GM18870 (cell line): ENCODE measurements at regions not wholly inside any gene's neighbourhood (a gene's known extent, or its start where the extent isn't known, plus 50 kb on each side); places are given as distances from the start of the nearest gene placed in this dataset.
"Not testable (repeated sequence)": the region's sequence is repeated elsewhere in the genome, so short reads cannot be mapped to it uniquely, and the experiment has no call there.

ENCODE experiments used
- ATAC-seq: cut with Tn5 transposase; IDR thresholded peaks from one replicate; pipeline ENCODE4 v1.9.1; 2021; ENCODE audit warnings: moderate library complexity; ENCODE audit not compliant: unreplicated experiment

GRCh38 chr18:75777630-75778029 lies 350.1 kb upstream of the SMIM21 start:
- no peak for ATAC-seq

DNA sequence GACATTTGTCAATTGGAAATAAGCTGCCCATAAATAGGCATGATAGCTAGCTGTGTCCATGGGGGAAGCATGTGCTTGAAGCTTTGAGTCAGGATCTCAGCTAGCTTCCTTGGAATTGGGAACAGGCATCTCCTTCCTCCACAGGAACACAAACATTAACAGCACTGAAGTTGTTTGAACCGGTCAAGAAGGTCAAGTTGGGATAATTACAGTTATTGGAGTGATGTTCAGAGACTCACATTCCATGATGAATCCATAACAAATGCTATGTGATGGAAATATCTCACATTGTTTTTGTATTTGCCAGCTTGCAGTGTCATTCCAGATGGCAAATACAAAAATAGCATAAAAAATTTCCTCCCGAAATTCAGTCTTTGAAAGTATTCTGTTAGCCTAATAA lies 347.6 kb upstream of the SMIM21 start:
- no peak for ATAC-seq

DNA sequence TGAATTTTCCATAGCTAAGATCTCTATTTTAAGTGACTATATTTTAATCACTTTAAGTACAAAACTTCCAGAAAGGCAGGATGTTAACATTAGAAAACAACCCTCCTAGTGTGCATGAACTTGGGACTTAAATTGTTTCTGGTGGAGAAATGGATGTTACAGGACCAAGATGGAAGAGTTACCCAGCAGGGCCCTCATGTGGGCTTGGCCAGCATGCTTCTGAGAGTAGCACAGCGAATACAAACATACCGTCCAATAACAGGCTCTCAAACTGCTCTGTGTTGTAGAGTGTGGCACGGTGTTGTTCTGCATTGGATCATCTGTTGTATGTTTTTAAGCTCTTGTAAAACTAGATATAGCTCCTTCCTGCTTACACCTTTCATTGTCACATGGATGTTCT lies 346.1 kb upstream of the SMIM21 start:
- no peak for ATAC-seq

DNA sequence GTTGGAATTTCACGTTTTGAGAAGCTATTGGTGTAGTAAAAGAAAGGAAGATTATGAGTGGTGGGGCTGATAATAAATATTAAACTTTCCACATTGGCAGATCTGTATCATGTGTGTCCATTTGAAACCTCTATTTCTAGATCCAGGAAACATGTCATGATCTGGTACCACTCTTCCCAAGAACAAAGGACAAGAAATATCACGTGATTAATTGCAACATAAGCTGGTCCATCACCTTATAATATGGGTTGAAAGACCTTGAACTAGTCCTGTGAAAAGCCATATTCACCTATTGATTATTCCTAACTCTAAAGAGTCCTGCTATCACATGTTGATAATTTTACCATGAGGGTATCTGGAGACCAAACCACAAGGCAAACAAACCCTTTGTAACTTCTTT lies 335.3 kb upstream of the SMIM21 start:
- ATAC-seq: no peak

- no peak for ATAC-seq
These were observed 332.7 kb upstream of the SMIM21 start for GRCh38 chr18:75760208-75760607.

DNA sequence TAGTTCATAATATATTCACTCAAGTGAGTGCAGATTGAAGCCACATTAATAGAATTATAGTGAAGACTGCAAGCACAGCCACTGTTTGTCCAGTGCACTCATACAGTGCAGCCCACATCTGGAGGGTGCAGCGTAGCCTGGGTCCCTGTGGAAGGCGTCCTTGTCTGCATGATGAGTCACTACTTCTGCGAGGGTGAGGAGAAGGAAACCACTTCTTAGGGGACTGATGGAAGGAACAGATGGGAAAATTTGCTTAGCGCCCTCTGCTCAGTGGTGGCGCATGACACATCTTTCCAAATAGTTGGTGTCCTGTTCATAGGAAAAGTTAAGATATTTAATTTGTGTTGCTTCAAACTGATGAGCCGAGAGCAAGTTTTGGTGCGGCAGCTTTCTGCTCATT lies 330.4 kb upstream of the SMIM21 start:
- ATAC-seq: no peak

DNA sequence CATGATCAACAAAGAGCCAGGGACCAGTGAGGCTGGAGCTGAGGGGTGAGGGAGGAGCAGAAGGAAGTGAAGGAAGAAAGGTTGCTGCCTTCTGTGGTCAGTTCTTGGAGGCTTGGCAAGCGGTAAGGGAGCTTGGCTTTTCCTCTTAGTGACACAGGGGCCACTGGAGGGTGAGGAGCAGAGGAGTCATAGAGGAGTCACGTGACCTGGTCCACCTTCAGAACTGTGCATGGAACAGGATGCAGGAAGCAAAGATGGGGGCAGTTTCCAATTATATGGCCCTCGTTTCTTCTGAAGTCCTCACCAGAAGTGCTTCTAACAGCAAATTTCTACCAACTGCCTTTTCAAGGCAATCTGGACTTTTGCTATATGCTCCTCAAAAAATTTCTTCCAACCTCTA lies 326.9 kb upstream of the SMIM21 start:
- ATAC-seq: no peak

- no peak for ATAC-seq
These were observed 326.2 kb upstream of the SMIM21 start for GRCh38 chr18:75753753-75754152.

- ATAC-seq: no peak
These were observed 325.3 kb upstream of the SMIM21 start for GRCh38 chr18:75752740-75753263.

GRCh38 chr18:75745147-75745546 lies 317.6 kb upstream of the SMIM21 start:
- ATAC-seq: no peak

GRCh38 chr18:75742516-75742915 lies 315.0 kb upstream of the SMIM21 start:
- no peak for ATAC-seq

GRCh38 chr18:75739682-75740081 lies 312.2 kb upstream of the SMIM21 start:
- no peak for ATAC-seq

- no peak for ATAC-seq
These were observed 307.8 kb upstream of the SMIM21 start for GRCh38 chr18:75735291-75735690.

- ATAC-seq: no peak
These were observed 302.7 kb upstream of the SMIM21 start for GRCh38 chr18:75730249-75730648.

- ATAC-seq: no peak
These were observed 301.1 kb upstream of the SMIM21 start for GRCh38 chr18:75728621-75729020.

DNA sequence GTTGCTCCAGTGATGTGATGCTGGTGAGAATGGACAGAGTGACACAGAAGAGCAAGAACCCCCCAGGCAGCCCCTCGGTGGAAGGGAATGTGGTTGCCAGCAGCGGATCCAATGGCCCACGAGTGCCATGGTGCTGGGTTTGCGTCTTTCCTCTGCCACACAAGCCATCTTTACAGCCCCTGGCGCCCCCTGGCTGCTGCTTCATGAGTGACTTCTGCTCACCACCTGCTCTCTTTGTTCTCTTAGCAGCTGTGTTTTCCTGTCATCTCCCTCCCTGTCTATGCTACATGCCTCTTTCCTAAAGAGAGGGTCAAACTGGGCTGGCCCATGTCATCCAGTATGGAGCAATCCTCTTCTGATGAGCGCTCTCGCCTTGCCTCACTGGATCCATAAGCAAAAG lies 300.0 kb upstream of the SMIM21 start:
- ATAC-seq: no peak

GRCh38 chr18:75723521-75724340 lies 296.2 kb upstream of the SMIM21 start:
- no peak for ATAC-seq

GRCh38 chr18:75714766-75715165 lies 287.3 kb upstream of the SMIM21 start:
- no peak for ATAC-seq

DNA sequence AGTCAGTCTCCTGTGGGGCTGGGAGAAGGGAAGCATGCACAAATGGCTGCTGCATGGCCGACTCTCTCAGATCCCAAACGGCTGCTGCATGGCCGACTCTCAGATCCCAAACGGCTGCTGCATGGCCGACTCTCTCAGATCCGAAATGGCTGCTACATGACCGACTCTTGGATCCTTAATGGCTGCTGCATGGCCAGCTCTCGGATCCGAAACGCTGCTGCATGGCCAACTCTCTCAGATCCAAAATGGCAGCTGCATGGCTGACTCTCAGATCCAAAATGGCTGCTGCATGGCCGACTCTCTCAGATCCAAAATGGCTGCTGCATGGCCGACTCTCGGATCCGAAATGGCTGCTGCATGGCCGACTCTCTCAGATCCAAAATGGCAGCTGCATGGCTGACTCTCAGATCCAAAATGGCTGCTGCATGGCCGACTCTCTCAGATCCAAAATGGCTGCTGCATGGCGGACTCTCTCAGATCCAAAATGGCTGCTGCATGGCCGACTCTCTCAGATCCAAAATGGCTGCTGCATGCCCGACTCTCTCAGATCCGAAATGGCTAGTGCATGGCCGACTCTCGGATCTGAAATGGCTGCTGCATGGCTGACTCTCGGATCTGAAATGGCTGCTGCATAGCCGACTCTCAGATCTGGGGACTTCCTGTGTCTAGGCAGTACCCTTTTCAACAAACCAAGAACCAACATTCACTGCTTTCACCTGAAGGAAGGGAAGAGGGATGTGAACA lies 284.8 kb upstream of the SMIM21 start:
- ATAC-seq: not testable (repeated sequence)

DNA sequence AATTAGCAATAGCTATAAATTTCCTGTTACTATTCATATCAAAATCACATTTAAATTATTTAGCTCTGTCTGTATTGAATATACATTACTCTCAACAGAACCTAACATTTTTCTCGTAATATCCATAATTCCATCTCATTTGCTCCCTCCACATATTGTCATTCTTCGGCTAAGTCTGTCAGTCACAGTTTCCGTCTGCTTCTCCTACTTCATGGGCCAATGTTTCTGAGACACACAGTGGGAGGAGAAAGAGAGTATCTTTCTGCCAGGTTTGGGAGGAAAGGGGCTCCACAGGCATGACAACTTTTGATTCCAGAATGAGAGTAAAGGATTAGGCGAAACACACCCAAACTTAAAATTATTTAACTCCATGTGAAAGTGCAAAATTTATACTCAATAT lies 273.1 kb upstream of the SMIM21 start:
- no peak for ATAC-seq

- no peak for ATAC-seq
These were observed 271.4 kb upstream of the SMIM21 start for GRCh38 chr18:75698861-75699260.

DNA sequence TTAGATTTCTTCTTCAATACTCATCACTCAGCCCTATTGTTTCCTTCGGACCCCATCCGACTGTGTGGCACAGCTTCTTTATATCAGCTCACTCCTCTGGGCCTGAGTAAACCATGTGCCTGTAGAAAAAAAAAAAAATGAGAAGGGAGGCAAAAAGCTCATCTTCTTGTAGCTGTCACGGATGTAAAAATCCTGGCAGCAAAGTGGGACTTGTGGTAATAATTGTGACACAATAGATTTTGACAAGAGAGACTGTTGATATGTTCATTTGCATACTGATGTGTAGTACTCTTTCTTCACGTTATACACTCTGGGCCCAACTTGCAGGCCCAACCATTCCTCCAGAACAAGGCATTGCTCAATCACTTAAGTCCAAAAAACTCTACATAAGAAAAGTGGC lies 270.0 kb upstream of the SMIM21 start:
- no peak for ATAC-seq
